HG02763 (cell line): ENCODE measurements at regions not wholly inside any gene's neighbourhood (a gene's known extent, or its start where the extent isn't known, plus 50 kb on each side); places are given as distances from the start of the nearest gene placed in this dataset.
"Not testable (repeated sequence)": the region's sequence is repeated elsewhere in the genome, so short reads cannot be mapped to it uniquely, and the experiment has no call there.

ENCODE experiments used
- ATAC-seq: cut with Tn5 transposase; IDR thresholded peaks from one replicate; pipeline ENCODE4 v1.9.1; 2021; ENCODE audit warnings: mild to moderate bottlenecking, moderate library complexity; ENCODE audit not compliant: unreplicated experiment

DNA sequence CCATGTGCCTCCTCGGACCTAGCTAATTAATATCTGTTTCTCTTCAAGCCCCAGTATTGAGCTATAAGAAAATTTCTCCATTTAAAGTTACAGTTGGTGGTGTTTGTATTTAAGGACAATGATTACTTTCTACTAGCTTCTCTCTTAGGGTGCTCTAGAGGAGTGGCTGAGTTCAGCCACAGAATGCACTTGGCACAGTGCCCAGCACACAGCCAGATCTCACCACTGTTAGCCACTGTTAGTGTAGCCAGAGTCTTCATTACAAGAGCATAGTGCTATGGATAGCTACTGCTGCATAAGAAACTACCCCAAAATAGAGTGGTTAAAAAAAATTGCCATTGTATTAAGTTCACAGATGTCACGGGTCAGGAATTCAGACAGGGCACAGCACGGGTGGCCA, 421.3 kb downstream of the BCOR start:
- ATAC-seq = no peak

DNA sequence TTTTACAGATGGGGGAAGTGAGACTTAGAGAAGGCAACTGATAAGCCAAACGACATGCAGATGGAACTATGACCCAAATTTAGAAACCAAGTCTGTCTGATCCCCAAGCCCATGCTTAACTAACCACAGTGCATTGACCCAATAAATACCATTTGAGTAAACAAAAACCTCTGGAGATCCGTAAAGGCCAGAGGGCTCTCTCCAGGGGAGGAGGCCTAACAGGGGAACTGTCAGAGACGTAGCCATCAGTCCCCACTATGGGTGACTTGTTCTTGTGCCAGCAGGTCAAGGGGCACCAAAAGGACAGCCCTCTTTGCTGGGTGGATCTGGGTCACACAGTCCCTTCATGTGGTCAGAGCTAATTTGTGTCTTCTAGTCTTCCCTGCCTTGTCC, 420.2 kb downstream of the BCOR start:
- no peak for ATAC-seq

DNA sequence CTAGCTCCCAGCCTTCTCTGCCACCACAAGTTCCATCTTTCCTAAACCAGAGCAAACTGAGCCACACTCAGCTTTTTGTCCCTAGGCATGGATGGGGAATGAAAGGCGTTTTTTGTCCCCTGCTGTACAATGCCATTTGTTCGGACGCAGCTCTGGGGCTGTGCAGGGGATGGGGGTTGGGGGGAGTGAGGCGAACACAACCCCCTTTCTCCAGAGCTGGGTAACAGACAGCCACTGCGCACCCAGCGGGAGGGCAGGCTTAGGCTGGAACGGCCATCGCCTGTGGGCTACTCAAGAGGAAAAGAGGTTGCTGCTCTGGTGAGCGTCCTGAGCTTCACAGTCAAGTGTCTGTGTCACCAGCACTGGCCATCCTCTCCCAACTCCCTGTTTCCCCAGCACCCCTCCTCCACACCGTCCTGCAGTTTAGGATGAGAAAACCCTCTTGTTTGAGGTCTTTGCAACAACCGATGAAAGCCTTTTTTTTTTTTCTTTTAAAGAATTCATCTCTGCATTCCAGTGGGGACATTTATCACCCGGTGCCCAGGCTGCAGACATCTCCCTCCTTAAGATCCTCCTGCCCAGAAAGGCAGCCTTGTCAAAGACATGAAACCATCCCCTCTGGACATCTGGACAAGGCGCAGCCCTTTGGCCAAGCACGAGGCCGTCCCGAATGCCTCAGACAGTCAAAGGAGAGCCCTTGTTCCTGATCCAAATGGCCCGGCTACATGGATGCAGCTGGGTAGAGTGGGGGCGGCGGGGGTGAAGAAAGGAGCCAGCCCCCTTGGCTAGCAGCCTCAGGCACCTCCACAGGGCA, 419.6 kb downstream of the BCOR start:
- ATAC-seq = no peak

DNA sequence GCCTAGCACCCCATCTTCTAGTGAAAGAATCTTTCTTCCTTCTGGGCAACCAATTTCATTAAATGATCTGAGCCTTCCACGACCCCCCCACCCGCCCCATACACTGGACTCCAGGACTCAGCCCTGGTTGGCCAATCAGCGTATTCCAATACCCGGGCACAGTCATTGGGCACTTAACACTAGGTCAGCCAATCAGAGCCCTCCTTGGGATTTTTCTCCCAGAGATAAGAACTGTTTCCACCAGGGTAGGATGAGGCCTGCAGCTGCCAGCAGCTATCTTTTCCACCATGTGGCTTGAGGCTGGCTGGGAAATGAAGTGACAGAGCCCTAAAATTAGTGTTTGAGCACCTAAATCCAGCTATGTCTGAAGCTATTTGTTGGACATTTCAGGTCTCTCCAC, 418.8 kb downstream of the BCOR start:
- no peak for ATAC-seq

DNA sequence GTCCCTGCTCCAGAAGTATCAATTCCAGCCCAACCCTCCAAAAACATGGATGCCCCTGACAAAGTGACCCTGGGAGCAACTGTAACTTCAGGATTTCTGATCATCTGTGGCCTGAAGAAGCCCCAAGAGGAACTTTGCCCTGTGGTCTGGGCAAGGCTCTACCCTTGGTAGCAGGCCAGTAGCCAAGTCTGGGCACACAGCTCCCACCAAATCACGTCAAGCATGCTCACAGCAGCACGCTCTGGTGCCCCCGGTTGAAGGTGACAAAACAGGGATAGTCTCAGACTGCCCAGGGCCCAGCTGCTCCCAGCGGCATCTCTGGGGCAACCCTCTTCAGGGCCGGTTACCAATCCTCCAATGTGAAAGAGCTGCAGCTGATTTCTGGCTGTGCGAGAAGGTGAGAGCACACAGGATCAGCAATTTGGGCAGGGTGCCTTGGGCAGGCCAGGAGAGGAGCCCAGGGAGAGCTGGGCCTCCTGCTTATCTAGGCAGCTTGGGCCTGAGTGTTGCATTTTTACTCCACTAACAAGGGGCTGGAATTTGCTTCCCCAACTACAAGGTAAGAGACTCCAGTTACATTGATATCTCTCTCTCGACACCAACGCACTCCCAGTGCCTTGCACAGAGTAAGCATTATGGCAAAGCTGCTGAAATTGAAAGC, 418.1 kb downstream of the BCOR start:
- no peak for ATAC-seq

DNA sequence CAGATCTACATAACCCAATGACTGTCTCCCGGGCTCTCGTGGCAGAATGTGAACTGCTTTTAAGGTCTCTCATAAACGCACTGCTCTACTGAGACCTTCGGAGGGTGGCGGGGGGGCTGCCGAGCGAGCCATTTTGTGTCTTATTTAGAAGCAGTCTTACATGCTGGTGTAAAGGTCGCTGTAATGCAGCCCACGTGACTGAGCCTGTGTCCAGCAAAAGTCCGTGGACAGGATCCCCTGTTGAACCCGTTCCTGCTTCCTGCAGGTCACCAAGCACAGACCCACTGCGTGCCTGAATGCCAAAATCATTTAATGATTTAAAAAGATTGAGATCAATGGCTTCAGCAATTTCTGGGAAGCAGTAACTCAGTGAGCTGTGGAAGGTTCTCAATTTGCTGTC, 415.9 kb downstream of the BCOR start:
- no peak for ATAC-seq

DNA sequence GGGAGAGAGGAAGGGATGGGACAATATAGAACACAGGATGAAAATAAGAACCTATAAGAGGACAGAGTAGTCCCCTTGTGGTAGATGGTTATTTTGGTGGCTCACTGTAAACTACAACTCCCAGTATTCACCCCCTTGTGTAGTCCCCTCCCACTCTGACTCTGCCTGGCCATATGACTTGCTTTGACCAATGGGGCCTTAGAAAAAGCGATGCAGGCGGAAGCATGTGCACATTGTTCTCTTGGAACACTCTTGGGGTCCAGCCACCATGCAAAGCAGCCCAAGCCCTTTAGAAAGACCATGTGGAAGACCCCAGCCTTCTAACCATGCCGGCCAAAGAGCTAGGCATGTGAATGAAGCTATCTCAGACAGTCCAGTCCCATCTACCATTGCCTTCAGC, 415.0 kb downstream of the BCOR start:
- ATAC-seq = no peak

DNA sequence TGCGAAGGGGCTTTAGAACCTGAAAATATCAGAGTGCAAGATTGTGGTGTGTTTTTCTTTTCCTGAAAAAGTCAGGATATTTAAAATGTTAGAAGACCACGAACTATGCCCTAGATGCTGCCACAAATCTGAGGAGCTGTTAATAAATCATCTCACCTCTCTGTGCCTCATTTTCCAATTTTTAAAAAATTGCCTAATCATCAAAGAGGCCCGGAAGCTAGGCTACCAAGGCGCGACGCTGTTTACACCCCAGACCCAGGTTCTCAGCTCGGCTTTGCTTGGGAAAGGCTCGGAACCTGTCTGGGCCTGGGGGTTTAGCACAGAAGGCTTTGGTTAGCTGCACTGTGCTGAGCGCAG, 409.6 kb downstream of the BCOR start:
- ATAC-seq = no peak

DNA sequence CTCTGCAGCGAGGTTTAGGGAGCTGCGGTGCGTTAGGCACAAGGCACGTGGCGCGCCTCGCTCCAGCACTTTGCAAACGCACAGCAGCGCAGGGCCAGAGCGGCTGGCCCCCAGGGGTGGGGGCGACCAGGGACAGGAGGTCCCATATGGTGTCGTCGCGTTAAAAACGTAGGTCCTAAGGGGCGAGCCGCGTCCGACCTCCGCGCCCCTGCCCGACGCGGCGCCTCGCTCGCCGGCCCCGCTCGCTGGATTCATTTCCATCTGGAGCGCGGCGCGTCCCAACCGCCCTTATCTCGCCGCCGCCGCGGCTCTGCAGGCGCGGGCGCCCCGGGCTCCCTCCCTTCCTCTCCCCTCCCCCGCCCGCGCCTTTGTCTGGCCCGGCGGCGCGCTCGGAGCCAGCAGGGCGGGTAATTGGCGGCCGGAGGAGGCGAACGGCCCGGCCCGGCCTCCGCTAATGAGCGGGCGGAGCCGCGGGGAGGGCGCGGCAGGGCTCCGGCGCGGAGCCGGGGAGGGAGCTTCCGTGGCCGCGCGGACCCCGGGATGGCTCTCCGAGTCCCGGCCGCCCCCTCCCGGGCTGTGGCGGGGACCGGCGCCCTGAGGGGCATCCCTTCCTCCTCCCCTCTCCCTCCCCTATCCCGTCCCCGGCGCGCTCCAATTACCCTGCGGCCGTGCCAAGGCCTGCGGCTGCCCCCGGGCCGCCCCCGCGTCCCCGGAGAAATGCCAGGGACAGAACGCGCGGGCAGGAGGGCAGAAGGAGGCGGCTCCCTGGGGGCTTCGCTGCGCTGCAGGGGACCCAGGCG, 409.0 kb downstream of the BCOR start:
- ATAC-seq = no peak

DNA sequence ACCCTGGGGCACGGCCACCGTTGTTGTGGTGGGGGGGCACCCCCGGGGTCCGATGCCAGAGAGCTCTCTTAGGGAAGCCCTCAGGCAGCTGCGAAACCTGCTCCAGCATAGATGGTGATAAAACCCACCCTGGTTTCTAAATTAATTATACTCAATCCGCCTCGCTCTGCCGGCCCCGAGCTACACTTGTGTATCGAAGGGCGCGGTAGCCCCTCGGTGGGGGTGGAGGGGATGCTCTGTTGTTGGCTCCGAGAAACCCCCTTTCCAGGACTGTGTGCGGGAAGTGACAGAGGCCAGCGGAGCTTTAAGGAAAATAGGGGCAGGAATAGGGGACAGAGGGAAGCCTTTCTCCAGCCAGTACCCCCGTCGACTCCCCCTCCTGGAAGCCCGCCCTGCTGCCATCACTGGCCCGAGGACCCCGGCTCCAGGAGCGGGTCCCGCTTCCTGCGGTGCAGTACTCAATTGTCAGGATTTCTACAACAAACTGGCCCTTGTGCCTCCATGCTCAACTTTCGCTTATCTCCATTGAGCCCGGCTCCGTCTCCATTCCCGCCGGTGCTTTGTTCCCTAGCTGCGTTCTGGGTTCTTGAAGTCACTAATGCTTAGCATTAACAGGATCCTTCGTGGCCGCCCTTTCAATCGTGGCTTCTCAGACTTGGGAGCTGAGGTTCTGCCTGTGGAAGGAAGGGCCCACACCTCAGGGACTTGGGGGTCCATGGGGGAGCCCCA, 408.2 kb downstream of the BCOR start:
- no peak for ATAC-seq

DNA sequence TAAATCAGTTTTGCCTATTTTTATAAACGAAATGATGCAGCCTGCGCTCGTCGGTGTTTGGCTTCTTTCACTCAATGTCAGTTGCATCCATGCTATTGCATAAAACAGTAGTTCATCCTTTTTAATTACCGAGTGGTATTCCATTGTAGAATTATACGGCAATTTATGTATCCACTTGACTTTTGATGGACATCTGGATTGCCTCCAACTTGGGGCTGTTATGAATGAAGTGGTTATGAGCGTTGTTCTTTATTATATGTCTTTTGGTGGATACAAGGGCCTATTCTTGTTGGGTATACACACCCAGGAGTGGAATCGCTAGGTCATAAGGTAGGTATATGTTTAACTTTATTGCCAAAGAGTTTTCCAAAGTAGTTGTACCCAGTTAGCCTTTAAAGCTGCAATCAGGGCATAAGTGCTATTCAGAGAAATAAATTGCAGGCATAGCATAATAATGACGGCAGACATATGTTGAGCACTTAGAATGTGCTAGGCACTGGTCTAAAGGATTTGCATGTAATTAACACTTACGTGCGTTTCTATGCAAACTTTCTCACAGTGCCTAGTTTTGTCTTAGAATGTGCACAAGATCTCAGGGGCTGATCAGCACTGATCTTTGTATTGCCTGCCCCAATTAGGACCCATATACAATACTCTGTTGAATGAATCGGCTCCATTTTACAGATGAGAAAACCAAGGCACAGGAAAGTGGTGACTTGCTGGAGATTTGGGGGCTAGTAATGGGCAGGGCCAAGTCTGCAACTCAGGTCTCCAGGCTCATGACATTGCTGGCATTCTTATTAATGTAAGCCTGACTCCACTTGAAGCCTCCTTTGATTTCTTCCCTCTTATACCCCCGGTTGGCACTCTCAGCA, 407.0 kb downstream of the BCOR start:
- ATAC-seq = no peak

DNA sequence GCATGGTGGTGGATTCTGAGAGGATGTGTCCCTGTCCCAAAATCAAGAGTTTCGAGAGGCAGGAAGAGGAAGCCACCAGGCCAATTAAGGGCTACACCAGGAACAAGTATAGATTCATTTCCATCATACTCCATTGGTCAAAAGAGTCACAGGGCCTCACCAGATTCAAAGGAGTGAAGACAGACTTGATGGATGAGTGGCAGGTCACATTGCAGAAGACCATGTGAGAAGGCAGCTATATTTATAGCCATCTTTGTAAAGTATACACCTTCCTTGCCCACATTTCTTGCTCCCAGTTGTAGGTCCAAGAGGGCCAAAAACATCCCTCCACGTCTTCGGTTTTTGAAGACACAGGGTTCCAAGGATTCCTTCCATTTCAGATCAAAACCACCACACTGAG, 406.0 kb downstream of the BCOR start:
- ATAC-seq = no peak

DNA sequence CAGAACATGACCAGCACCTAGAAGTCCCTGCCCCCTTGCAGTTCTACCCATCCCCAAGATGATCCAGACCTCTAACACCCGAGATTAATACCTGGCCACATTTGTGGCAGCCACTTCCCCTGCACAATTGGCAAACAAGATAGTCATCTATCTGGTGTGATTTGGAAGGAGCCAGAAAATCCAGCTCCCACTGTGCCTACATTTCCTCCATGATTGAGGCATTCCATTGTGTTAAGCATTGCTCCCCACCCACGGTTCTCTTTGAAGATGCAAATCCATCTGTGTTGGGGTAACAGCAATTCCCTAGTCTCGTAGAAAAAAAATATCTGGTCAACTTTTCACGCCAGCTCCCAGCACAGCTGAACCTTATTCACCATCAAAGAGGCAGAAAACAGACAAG, 405.0 kb downstream of the BCOR start:
- ATAC-seq = no peak

DNA sequence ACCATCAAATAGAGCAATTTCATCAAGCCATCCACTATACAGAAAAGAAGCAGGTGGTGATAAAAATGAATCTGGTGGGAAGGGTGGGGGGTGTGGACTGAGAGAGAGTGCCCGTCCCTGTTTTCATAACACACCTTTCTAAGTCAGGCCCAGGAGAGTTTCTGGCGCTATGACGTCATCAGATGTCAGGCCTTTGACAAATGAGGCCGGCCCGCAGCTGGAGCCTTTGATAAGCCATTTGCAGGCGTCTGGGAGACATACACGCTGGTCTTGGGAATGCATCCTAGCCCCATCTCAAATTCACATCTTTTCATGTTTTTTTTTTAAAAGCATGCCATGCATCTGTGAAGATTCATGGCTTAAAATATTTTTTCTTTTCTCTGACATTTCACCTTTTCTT, 404.5 kb downstream of the BCOR start:
- ATAC-seq = no peak

DNA sequence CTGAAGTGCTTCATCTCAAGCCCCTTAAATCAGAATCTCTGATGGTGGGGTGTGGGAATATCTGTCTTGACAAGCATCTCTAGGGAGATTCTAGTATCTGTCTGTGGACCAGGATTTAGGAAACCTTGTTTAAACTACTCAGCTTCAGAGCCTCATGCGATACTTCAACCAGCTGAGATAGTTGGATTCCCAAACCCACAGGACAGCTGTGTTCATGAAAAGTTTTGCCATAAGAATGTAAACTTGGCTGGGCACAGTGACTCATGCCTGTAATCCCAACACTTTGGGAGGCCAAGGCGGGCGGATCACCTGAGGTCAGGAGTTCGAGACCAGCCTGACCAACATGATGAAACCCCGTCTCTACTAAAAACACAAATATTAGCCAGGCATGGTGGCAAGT, 395.1 kb downstream of the BCOR start:
- ATAC-seq = not testable (repeated sequence)

DNA sequence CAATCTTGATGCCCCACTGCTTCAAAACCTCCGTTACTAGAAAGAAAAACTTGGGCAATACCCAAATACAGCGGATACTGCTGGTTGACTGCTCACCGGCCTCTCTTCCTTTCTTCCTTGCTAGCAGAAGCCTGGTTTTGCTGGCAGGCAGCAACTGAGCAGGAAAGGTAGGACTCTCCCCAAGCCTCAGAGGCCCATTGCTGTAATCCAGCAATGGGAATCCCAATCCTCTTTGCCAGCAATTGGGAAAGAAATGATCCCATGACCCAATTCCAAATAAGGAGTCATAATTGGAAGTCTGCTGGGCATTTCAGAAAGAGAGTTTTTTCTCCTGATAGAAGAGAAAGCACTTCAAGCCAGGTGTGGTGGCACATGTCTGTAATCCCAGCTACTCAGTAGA, 394.5 kb downstream of the BCOR start:
- ATAC-seq = no peak

DNA sequence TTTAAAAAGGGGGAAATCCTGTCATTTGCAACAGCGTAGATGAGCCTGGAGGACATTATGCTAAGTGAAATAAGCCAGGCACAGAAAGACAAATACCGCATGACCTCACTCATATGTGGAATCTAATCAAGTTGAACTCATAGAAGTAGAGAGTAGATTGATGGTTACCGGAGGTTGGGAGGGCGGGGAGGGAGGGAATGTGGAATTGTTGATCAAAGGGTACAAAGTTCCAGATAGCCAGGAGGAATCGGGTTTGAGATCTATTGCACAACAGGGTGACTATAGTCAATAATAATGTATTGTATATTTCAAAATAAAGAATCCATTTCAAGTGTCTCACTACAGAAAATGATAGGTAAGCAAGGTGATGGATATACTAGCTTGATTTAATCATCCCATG, 393.2 kb downstream of the BCOR start:
- no peak for ATAC-seq

DNA sequence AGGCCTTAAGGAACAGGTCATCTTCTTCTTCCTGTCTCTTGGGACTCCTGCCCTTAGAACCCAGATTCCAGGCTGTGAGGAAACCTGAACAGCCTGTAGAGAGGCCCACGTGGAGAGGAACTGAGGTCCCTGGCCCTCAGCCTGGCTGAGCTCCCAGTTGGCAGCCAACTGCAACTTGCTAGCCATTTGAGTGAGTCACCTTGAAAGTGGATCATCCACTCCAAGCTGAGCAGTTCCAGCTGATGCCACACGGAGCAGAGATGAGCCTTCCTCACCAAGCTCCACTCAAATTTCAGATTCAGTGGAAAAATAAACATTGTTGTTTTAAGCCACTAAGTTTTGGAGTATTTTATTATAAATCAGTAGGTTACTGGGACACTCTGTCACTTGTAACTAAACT, 392.5 kb downstream of the BCOR start:
- no peak for ATAC-seq

DNA sequence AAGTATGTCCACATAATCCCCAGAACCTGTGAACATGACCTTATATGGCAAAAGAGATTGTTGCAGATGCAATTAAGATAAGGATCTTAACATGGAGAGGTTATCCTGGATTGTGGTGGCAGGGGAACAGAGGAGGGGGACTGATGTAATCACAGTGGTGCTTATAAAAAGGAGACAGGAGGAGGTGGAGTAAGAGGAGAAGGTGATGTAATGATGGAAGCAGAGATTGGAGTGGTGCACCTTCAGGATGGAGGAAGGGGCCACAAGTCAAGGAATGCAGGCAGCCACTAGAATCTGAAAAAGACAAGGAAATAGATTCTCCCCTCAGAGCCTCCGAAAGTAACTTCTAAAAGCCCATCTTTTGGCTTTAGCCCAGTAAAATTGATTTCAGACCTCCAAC, 388.4 kb downstream of the BCOR start:
- ATAC-seq = no peak

DNA sequence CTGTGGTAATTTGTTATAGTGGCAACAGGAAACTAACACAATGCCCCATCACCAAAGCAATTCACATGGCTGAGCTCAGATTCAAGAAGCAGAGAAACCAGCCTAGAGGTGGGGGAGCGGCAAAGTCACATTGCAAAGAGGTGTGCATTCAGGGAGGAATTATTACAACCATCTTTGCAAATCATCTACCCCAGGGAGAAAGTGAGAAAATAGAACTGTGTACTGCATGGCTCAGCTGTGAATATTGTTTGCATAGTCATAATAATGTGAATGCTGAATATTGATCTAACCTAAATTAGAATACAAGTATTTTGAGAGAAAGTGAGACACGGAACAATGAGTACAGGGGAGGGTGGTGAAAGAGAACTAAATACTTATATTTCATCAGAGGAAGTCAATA, 387.9 kb downstream of the BCOR start:
- no peak for ATAC-seq
